ENCODE measurements at regions not wholly inside any gene's neighbourhood (a gene's known extent, or its start where the extent isn't known, plus 50 kb on each side); places are given as distances from the start of the nearest gene placed in this dataset.
"Not testable (repeated sequence)": the region's sequence is repeated elsewhere in the genome, so short reads cannot be mapped to it uniquely, and the experiment has no call there.

DNA sequence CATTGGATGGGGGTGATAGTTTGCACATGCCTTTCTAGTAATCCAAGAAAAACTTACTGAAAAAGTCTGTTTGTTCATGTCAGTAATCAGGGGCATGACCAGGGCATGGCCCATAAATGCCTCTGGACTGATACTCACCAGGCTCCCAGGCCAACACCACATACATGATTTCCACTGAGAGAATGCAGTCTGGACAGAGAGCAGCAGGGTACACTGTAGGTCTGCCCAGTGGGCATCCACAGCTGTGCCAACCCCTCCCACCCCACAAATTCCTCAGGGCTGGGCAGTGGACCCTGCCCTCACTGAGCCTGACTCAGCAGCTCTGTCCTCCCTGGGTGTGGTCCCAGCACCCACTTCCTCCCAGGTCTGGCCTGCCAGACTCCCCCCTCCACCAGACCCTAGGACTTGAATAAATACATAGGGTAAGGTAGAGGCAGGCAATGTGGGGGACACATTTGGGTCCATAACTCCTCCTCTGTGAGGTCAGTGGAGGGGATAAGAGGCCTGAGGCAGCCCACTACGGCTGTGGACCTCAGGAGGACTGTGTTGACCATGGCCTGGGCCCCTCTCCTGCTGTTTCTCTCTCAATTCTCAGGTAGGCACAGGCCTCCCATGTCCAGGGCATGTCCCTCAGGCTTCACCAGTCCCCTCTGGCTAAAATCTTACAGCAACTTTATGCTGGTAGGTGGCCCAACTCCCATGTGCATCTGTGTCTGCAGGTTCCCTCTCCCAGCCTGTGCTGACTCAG lies 92.2 kb upstream of the TOP3B start:
- DNase-seq: no peak

DNA sequence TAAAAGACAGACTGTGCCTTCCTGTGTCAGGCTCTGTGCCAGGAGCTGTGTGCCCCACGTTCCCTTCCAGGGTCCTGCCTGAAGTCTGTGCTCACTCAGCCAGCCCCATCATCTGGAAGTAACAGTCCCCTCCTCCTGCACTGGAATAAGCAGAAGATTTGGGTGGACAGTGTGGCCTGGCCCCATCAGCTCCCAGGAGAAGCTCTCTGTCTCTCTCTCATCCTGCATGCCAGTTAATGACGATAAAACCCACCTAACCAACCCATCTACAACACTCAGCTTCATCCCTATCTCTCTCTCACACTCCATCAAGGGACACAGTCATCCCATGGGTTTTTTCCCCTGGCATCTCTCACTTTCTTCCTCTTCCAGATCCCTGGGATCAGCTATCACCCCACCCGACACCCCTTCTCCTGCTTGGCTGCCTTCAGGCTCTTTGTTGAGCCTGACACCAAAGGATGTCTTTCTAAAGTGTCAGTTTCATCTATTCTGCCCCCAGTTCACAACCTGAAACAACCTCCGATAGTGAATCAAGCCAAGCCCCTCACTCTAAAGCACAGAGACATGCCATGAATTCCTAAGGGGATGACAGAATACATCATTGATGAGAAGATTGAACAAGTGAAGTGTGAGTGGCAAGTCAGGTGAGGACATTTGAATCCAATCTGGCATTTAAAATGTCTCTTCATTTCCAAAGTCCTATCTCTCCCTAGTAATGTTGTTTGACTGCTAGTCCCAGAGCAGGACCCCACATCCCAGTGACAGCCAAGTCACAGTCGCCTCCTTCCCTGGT lies 91.4 kb upstream of the TOP3B start:
- no peak for DNase-seq

DNA sequence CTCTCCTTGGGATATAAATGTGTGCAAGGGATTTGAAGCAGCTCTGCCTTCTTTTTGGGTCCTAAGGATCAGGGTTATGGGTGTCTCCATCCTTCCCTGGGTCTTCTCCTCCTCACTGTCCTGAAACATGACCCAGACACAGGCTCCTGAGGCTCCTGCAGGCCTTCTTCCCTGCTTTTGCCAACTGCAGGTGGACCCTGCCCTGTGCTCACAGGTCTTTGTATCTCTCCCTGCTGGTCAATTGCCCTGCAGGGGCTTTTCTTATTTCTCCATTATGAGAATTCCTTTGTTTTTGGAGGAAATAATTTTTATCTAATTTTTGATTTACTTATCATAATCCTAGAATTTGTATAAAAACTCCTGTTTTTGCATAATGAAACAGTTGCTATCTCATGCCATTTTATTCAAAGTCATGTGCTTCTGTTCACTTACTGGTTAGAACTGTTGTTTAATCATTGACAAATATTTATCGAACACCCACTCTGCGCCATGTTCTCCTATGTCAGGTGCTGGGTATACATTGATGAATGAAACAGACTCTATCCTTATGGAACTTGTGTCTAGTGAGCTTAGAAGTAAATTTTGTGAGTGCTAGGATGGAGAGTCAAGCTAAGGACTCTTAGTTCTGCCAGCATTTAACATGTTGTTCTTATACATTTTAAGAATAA lies 89.7 kb upstream of the TOP3B start:
- DNase-seq: no peak

DNA sequence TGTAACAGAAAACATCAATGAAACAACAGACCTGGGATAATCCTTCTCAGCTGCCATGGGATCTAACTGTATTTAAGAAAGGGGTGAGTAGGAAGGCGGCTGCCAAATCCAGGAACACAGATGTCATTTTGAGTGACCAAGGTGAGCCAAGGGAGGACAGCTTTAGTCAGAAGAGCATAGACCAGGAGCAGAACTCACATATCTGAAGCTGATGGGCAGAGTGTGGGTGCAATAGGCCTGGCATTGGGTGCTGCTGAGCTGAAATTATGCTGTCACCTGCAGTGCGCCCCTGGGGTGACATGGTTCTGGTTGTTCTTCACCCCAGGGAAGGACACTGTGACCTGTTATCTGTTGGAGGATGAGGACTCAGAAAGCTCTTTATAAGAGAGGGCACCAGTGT lies 88.9 kb upstream of the TOP3B start:
- no peak for DNase-seq

DNA sequence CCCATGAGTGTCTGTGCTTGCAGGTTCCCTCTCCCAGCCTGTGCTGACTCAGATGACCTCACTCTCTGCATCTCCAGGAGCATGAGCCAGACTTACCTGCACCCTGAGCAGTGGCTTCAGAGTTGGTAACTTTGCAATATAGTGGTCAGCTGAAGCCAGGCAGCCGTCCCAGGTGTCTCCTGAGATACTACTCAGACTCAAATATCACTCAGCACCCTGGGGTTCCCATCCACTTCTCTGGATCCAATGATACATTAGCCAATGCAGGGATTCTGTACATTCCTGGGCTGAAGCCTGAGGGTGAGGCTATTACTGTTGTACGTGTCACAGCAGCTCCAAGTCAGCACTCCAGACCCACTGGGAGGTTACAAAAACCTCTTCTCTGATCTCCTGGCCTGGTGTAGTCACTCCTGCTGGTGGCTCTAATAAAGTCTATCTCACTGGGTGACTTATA lies 87.8 kb upstream of the TOP3B start:
- DNase-seq: no peak

DNA sequence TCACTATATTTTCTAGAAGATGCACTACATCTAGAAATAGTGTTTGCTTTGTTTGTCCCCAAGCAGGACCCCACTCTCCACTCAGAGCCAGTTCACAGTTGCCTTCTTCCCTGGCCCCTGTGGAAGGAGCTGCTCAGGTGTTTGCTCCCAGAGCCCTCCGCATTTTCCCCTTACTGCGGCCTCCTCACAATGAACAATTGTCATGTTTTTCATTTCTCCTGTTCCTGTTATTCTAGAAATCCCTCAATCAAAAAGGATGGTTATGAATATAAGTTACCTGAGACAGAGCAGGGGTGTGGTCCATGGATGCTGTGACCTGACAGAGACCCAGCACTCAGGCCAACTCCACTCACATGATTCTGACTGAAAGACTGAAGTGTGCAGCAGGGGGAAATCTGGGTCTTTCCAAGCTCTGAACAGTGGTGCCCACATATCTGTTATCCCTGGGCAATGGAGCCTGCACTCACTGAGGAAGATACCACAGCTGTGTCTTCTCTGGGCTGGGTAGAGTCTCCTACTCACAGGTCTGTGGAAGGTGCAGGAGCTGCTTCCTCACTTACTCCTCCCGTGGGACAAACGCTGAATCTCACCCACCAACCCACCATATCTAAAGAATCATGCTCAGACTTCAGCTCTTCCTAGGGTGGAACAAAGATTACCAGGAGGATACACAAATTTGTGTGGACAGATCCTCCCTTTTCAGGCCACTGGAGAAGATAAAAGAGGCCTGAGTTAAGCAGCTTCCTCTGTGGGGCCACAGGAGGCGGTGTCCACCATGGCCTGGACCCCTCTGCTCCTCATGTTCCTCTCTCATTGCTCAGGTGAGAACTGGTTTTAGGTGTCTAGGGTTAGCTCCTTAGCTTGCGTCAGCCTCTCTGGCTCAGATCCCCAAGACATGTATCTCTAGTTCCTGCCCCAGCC lies 87.1 kb upstream of the TOP3B start:
- DNase-seq: no peak

DNA sequence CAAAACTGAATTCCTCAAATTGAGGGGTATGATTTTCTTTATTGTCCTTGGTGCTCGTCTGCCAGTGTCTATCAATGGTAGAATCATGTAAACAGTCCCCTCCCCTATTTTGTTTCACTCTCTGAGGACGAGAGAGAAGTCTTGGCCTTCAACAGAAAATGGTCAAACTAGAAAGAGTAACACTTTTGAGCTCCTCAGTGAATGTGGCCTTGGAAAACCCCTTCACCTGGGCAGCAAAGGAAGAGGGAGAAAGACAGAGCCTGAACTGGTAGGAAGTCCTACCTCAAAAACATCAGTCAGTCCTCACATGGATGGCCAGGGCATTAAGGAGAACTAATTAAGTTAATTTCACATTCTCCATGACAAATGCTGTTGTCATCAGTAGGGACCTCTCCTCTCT lies 86.1 kb upstream of the TOP3B start:
- no peak for DNase-seq

DNA sequence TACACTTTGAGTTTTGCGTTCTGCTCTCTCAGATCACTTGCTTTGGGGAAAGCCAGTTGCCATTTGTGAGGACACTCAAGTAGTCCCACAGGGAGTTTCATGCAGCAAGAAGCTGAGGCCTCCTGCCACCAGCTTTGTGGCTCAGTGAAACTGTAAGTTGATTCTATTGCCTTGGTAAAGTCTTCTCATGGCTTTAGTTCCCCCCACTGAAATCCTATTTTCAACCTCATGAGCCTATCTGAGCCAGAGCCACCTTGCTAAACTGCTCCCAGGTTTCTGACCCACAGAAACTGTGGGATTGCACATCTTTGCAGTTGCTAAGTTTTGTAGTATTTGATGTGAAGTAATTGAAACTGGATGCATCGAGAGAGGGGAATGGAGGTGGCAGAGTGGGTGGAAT lies 85.4 kb upstream of the TOP3B start:
- DNase-seq: no peak

DNA sequence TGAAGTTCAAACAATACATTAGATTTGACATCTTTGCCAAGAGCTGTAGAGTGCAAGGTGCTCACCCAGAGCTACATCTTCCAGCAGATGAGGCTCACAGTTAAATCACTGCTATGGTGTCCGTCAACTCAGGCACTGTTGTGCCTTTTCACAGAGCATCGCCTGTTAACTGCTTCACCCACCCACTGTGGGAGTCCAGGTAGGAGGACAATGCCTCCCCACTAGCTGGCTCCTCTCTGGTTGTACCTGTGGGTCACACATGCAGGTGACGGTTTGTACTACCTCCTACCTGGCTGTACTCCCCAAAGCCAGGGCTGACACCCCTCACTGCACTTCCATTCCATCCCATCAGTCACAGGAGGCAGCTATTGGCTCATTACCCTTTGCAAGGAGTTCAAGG lies 84.6 kb upstream of the TOP3B start:
- no peak for DNase-seq

DNA sequence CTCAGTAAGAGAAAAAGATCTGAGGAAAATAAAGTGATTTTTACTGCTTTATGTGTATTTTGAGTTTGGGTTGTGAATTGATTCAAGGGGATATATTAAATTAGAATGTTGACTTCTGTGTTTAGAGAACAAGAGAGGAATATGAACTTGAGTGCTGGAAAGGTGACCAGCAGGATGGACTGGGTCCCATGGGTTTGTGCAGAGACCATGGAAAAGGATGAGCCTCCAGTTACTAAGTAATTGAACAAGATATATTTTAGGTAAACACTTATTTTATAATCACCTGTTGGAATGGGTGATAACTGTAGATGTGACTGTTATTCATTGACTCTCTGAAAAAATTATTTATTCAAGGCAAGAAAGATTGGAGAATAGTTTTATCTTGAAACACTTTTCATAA lies 82.0 kb upstream of the TOP3B start:
- no peak for DNase-seq

DNA sequence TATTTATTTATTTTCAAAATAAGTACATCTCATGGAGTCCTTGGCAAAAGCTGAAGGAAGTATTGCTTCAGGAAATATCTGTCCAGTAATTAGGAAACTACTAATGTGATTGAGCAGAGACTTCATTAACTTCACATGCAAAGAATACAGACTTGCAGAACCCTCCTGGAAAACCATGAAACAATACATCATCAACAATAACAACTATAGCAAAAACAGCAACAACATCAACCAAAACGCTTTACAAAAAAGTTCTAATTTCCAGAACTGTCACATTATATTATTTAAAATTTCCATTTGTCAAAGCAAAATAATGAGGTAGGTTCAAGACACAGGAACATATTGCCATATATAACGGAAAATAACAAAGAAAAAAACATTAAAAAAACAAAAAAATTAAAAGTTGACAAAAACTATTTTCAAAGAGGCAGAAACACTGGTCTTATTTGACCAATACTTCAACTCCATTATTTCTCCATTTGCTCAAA lies 79.8 kb upstream of the TOP3B start:
- no peak for DNase-seq

DNA sequence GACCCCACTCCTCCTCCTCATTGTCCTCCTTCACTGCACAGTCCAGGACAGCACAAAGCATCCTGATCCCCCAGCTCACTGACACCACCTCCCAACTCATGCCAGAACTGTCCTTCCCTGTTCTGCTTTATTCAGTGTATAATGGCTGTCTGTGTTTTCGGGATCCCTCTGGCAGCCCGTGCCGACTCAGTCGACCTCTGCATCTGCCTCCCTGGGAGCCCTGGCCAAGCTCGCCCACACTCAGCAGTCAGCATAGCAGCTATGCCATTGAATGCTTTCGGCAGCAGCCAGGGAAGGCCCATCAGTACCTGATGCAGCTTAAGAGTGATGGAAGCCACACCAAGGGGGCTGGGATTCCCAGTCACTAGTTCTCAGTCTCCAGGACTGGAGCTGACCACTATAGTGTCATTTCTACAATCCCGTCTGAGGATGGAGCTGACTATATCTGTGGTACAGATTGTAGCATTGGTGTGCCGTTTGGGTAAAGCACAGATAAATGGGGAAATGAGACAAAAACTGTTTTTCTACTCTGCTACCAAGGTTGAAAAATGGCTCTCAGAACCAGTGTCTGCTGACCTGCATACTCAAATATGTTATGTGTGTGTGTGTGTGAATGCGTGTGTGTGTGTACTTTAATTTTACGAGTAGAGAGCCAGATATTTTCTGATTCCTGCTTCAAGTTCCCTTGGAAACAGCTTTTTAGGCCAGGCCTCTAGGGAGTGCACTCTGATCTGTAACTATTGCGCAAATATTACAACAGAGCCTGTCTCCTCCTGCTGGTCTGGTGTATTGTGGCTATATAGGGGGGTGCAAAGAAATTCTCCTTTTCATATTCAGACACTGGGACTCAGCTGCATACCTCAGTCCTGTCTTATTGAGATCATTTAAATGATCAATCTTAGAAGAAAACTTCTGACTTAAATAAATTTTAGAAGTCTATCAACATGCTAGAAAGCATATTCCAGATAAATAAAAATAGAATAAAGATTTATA lies 78.8 kb upstream of the TOP3B start:
- DNase-seq: no peak

DNA sequence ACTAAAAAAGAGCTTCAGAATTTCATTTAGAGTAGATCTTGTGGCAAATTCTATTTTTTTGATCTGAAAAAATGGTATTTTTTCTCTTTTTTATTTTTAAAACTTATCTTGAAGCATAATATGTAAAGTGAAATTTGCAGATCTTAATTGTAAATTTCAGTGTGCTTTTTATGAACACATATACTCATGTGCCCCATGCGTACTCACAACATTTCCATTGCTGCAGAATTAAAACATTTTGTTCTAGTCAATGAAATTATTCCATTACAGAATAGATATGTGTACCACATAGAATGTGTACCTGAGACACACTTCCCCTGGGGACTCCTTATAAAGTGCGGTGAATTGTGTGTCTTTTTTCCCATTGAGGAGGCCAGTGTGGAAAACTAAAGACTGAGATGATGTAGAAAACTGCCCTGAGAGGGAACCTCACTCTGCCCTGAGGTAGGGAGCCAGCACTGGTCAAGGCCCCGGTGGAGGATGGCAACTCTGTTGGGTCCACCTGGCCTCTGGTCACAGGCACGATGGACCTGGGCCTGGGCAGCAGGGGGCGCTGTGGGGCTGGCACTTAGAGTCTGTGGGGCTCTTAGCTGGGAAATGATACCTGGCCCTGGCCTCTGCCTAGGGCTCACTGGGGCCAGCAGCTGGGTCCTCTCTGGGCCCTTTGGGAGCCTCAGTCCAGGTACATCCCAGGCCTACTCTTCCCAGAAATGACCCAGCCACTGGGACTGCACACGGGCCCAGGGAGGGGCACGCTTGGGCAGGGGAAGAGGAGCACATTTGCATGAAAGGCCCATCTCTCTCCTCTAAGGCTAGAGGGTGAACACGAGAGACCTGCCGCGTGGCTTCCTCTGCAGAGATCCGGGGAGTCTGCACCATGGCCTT lies 77.9 kb upstream of the TOP3B start:
- peak; percentile 38 for DNase-seq

DNA sequence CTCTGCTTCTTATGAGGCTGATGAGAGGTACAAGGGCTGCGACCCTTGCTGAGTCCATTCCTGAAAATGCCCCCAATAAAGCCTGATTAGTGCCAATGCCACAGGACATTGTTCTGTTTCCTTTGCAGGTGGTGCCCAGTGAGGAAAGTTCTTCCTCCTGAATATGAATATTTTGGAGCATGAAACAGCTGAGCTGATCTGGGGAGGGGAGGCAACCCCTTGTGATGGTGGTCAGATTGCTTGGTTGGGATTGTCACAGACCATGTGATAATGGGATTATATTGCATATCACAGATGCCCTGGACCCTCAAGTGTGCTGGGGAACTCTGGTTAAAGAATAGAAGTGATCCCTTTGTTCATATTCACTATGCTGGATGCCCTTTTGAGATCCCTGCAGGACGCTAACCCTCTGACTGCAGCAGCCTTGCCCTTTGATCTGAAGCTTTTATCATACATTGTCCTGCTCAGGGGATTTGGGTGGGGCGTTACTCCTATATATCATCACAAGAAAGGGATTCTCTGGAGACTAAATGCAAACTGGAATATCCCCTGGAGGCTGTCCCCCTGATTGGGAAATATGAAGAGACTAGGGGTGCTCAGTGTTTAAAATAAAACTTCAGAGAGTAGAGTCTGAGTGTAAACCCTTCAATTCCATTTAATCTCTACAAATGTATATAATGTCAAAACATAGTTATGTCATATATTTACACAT lies 76.9 kb upstream of the TOP3B start:
- DNase-seq: no peak

DNA sequence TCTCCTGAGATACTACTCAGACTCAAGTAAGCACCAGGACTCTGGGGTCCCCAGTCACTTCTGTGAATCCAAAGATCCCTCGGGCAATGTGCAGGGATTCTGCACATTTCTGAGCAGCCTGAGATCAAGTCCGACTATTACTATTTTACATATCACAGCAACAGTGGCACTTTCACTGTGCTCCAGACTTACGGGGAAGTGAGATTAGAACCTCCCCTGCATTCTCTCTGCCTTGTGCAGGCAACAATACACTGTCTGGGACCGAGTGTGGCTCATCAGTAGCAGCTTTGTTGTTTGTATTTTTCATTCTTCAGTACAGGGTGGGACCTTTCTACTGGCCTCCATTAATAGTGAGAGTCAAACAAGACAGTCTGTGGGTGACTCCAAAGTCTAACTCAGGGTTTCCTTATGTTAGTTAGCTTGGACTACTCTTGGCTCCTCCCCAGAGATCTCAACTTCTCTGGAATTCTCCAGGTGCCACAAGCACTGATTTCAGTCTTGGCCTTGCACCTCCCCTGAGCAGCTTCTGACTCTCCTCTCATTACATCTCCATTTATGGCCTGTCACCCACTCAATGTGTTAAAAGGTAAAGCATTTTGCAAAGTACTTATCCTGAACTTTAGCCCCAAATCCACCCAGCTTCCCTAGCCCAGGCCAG lies 76.2 kb upstream of the TOP3B start:
- DNase-seq: no peak

DNA sequence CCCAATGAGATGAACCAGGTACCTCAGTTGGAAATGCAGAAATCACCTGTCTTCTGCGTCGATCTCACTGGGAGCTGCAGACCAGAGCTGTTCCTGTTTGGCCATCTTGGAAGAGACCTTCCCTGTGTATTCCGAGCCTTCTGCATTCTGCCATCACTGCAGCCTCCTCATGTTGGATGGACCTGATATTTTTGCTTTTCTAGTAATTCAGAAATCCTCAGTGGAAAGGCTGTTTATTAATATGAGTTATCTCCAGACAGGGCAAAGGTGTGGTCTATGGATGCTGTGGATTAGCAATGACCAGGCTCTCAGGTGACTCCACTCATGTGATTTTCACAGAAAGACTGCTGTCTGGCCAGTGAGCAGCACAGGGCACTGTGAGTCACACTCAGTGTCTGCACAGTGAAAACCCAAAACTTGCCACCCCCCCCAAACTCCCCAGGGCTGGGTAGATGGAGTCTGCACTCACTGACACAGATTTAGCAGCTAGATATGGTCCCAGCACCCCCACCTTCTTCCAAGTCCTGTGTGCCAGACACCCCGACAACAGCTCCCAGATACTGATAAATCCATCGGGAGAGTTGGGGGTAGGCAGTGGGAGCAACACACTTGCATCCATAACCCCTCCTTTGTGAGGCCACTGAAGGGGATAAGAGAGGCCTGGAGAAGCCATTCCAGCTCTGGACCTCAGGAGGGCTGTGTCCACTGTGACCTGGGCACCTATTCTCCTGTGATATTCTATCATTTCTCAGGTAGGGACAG lies 75.2 kb upstream of the TOP3B start:
- no peak for DNase-seq

DNA sequence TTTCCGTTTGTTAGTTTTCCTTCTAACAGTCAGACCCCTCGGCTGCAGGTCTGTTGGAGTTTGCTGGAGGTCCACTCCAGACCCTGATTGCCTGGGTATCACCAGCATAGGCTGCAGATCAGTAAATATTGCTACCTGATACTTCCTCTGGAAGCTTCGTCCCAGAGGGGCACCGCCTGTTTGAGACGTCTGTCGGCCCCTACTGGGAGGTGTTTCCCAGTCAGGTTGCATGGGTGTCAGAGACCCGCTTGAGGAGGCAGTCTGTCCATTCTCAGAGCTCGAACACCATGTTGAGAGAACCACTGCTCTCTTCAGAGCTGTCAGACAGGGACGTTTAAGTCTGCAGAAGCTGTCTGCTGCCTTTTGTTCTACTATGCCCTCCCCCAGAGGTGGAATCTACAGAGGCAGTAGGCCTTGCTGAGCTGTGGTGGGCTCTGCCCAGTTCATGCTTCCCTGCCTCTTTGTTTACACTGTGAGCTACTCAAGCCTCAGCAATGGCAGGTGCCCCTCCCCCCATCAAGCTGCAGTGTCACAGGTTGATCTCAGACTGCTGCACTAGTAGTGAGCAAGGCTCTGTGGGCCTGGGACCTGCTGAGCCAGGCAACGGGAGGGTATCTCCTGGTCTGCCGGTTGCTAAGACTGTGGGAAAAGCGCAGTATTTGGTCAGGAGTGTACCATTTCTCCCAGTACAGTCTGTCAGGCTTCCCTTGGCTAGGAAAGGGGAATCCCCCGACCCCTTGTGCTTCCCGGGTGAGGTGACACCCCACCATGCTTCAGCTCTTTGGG lies 74.4 kb upstream of the TOP3B start:
- DNase-seq: not testable (repeated sequence)
